IgD-negative memory B cell (primary cell): ENCODE measurements at regions not wholly inside any gene's neighbourhood (a gene's known extent, or its start where the extent isn't known, plus 50 kb on each side); places are given as distances from the start of the nearest gene placed in this dataset.

Source experiments
- H3K27ac Mint-ChIP-seq, 3 donors: one replicate each; pipeline ENCODE4 v1.8.0; 2020 to 2022; ENCODE audit warnings: mild to moderate bottlenecking in 3 of 3, mixed read lengths in 3 of 3, moderate library complexity in 1 of 3
- H3K27me3 Mint-ChIP-seq: one replicate; pipeline ENCODE4 v1.8.0; 2021; ENCODE audit warnings: mixed read lengths
- H3K36me3 Mint-ChIP-seq: one replicate; pipeline ENCODE4 v1.8.0; 2020; ENCODE audit warnings: mild to moderate bottlenecking, mixed read lengths
- H3K4me1 Mint-ChIP-seq, 3 donors: one replicate each; pipeline ENCODE4 v1.8.0; 2020 to 2022; ENCODE audit warnings: mixed read lengths in 3 of 3, mild to moderate bottlenecking in 1 of 3
- H3K4me3 Mint-ChIP-seq, 4 donors: one replicate each; pipeline ENCODE4 v1.8.0; 2020 to 2022; ENCODE audit warnings: mild to moderate bottlenecking in 4 of 4, mixed read lengths in 4 of 4, moderate library complexity in 3 of 4
- H3K9me3 Mint-ChIP-seq, 3 donors: one replicate each; pipeline ENCODE4 v1.8.0; 2020 to 2021; ENCODE audit warnings: mixed read lengths in 3 of 3, mild to moderate bottlenecking in 1 of 3

- H3K27me3 Mint-ChIP-seq = no peaks in the 10 kb centered on the region
- H3K4me1 Mint-ChIP-seq = no peaks in the 10 kb centered on the region
- peaks cover 2 to 9% (median 4%) of the 10 kb centered on the region in 3 donors for H3K9me3 Mint-ChIP-seq
- peaks cover 1% of the 10 kb centered on the region for H3K36me3 Mint-ChIP-seq
- no peak overlapping the region for H3K4me3 Mint-ChIP-seq
- H3K27ac Mint-ChIP-seq = no peak overlapping the region
These were observed 249.5 kb upstream of the CLEC14A start for GRCh38 chr14:38505221-38505972.

GRCh38 chr14:38504175-38504574 lies 248.3 kb upstream of the CLEC14A start:
- H3K9me3 Mint-ChIP-seq = peaks cover 2 to 8% (median 4%) of the 10 kb centered on the region in 3 donors
- H3K4me3 Mint-ChIP-seq = no peak overlapping the region
- no peaks in the 10 kb centered on the region for H3K36me3 Mint-ChIP-seq
- no peaks in the 10 kb centered on the region for H3K27me3 Mint-ChIP-seq
- no peak overlapping the region for H3K27ac Mint-ChIP-seq
- no peaks in the 10 kb centered on the region for H3K4me1 Mint-ChIP-seq

GRCh38 chr14:38502239-38502638 lies 246.3 kb upstream of the CLEC14A start:
- H3K4me1 Mint-ChIP-seq = no peaks in the 10 kb centered on the region
- H3K27me3 Mint-ChIP-seq = no peaks in the 10 kb centered on the region
- no peaks in the 10 kb centered on the region for H3K36me3 Mint-ChIP-seq
- peaks cover 3 to 11% (median 3%) of the 10 kb centered on the region in 3 donors for H3K9me3 Mint-ChIP-seq
- H3K27ac Mint-ChIP-seq = no peak overlapping the region
- no peak overlapping the region for H3K4me3 Mint-ChIP-seq

- H3K36me3 Mint-ChIP-seq = no peaks in the 10 kb centered on the region
These were observed 244.2 kb upstream of the CLEC14A start for GRCh38 chr14:38500125-38500524.

GRCh38 chr14:38496092-38496491 lies 240.2 kb upstream of the CLEC14A start:
- Mint-ChIP-seq H3K27me3 (no peaks in the 10 kb centered on the region), H3K9me3 (peaks cover 2 to 32% (median 7%) of the 10 kb centered on the region in 3 donors), H3K4me1 (no peaks in the 10 kb centered on the region), H3K4me3 (no peak overlapping the region), H3K27ac (no peak overlapping the region), H3K36me3 (no peaks in the 10 kb centered on the region)

More at GRCh38 chr14:38500125-38500524, 244.2 kb upstream of the CLEC14A start:
- no peak overlapping the region for H3K4me3 Mint-ChIP-seq
- no peak overlapping the region for H3K27ac Mint-ChIP-seq
- H3K27me3 Mint-ChIP-seq = no peaks in the 10 kb centered on the region
- H3K4me1 Mint-ChIP-seq = no peaks in the 10 kb centered on the region
- H3K9me3 Mint-ChIP-seq = peaks cover 2 to 16% (median 3%) of the 10 kb centered on the region in 3 donors

- no peak overlapping the region for H3K27ac Mint-ChIP-seq
- no peaks in the 10 kb centered on the region for H3K27me3 Mint-ChIP-seq
- no peaks in the 10 kb centered on the region for H3K4me1 Mint-ChIP-seq
- no peak overlapping the region for H3K4me3 Mint-ChIP-seq
- H3K9me3 Mint-ChIP-seq = peaks cover 8 to 33% (median 8%) of the 10 kb centered on the region in 3 donors
- no peaks in the 10 kb centered on the region for H3K36me3 Mint-ChIP-seq
These were observed 234.4 kb upstream of the CLEC14A start for GRCh38 chr14:38490273-38490672.

- peaks cover 2 to 17% (median 10%) of the 10 kb centered on the region in 3 donors for H3K9me3 Mint-ChIP-seq
- H3K4me1 Mint-ChIP-seq = no peaks in the 10 kb centered on the region
- H3K4me3 Mint-ChIP-seq = no peak overlapping the region
These were observed 229.1 kb upstream of the CLEC14A start for GRCh38 chr14:38485026-38485425.

GRCh38 chr14:38481952-38482678 lies 226.2 kb upstream of the CLEC14A start:
- no peak overlapping the region for H3K4me3 Mint-ChIP-seq
- H3K4me1 Mint-ChIP-seq = no peaks in the 10 kb centered on the region
- H3K36me3 Mint-ChIP-seq = no peaks in the 10 kb centered on the region
- peaks cover 4 to 17% (median 7%) of the 10 kb centered on the region in 3 donors for H3K9me3 Mint-ChIP-seq
- H3K27ac Mint-ChIP-seq = no peak overlapping the region
- no peaks in the 10 kb centered on the region for H3K27me3 Mint-ChIP-seq

More at GRCh38 chr14:38485026-38485425, 229.1 kb upstream of the CLEC14A start:
- no peaks in the 10 kb centered on the region for H3K27me3 Mint-ChIP-seq
- H3K27ac Mint-ChIP-seq = no peak overlapping the region
- no peaks in the 10 kb centered on the region for H3K36me3 Mint-ChIP-seq

GRCh38 chr14:38469156-38469555 lies 213.3 kb upstream of the CLEC14A start:
- Mint-ChIP-seq H3K36me3 (no peaks in the 10 kb centered on the region), H3K9me3 (peaks cover 2 to 5% (median 3%) of the 10 kb centered on the region in 3 donors), H3K27ac (no peak overlapping the region), H3K4me1 (no peaks in the 10 kb centered on the region), H3K4me3 (no peak overlapping the region), H3K27me3 (no peaks in the 10 kb centered on the region)

GRCh38 chr14:38442208-38442607 lies 186.3 kb upstream of the CLEC14A start:
- H3K27me3 Mint-ChIP-seq = no peaks in the 10 kb centered on the region
- no peaks in the 10 kb centered on the region for H3K4me1 Mint-ChIP-seq
- H3K4me3 Mint-ChIP-seq = no peak overlapping the region
- no peak overlapping the region for H3K27ac Mint-ChIP-seq
- H3K36me3 Mint-ChIP-seq = no peaks in the 10 kb centered on the region
- H3K9me3 Mint-ChIP-seq = peaks cover 8 to 19% (median 12%) of the 10 kb centered on the region in 3 donors

- no peaks in the 10 kb centered on the region for H3K4me1 Mint-ChIP-seq
- H3K27ac Mint-ChIP-seq = no peak overlapping the region
- no peaks in the 10 kb centered on the region for H3K27me3 Mint-ChIP-seq
- H3K4me3 Mint-ChIP-seq = no peak overlapping the region
- H3K9me3 Mint-ChIP-seq = no peaks in the 10 kb centered on the region
- H3K36me3 Mint-ChIP-seq = peaks cover 1% of the 10 kb centered on the region
These were observed 176.3 kb upstream of the CLEC14A start for GRCh38 chr14:38432186-38432585.

GRCh38 chr14:38431156-38431555 lies 175.3 kb upstream of the CLEC14A start:
- peaks cover 1% of the 10 kb centered on the region for H3K36me3 Mint-ChIP-seq
- H3K4me3 Mint-ChIP-seq = no peak overlapping the region
- peaks cover 0 to 3% (median 0%) of the 10 kb centered on the region in 3 donors for H3K9me3 Mint-ChIP-seq
- H3K27ac Mint-ChIP-seq = no peak overlapping the region
- no peaks in the 10 kb centered on the region for H3K4me1 Mint-ChIP-seq
- no peaks in the 10 kb centered on the region for H3K27me3 Mint-ChIP-seq

GRCh38 chr14:38430522-38430921 lies 174.6 kb upstream of the CLEC14A start:
- H3K27ac Mint-ChIP-seq = no peak overlapping the region
- H3K9me3 Mint-ChIP-seq = peaks cover 0 to 3% (median 0%) of the 10 kb centered on the region in 3 donors
- H3K4me3 Mint-ChIP-seq = no peak overlapping the region
- H3K36me3 Mint-ChIP-seq = peaks cover 1% of the 10 kb centered on the region
- no peaks in the 10 kb centered on the region for H3K27me3 Mint-ChIP-seq
- H3K4me1 Mint-ChIP-seq = no peaks in the 10 kb centered on the region

GRCh38 chr14:38425324-38425976 lies 169.6 kb upstream of the CLEC14A start:
- Mint-ChIP-seq H3K4me3 (peak overlapping the region in 1 of 4 donors; percentile 34), H3K27me3 (no peaks in the 10 kb centered on the region), H3K4me1 (no peaks in the 10 kb centered on the region), H3K36me3 (no peaks in the 10 kb centered on the region), H3K27ac (no peak overlapping the region), H3K9me3 (peaks cover 6 to 20% (median 10%) of the 10 kb centered on the region in 3 donors)

GRCh38 chr14:38420048-38420447 lies 164.2 kb upstream of the CLEC14A start:
- Mint-ChIP-seq H3K27me3 (no peaks in the 10 kb centered on the region), H3K27ac (no peak overlapping the region), H3K36me3 (no peaks in the 10 kb centered on the region), H3K4me1 (no peaks in the 10 kb centered on the region), H3K4me3 (no peak overlapping the region), H3K9me3 (peaks cover 9 to 22% (median 15%) of the 10 kb centered on the region in 3 donors)
